HG03066 (cell line): ENCODE measurements at regions not wholly inside any gene's neighbourhood (a gene's known extent, or its start where the extent isn't known, plus 50 kb on each side); places are given as distances from the start of the nearest gene placed in this dataset.
A peak's percentile ranks its signal among the peaks of the same experiment; 100 is the strongest.

ENCODE experiments used
- ATAC-seq: cut with Tn5 transposase; IDR thresholded peaks from one replicate; pipeline ENCODE4 v1.9.1; 2021; ENCODE audit warnings: low read depth; ENCODE audit not compliant: unreplicated experiment

DNA sequence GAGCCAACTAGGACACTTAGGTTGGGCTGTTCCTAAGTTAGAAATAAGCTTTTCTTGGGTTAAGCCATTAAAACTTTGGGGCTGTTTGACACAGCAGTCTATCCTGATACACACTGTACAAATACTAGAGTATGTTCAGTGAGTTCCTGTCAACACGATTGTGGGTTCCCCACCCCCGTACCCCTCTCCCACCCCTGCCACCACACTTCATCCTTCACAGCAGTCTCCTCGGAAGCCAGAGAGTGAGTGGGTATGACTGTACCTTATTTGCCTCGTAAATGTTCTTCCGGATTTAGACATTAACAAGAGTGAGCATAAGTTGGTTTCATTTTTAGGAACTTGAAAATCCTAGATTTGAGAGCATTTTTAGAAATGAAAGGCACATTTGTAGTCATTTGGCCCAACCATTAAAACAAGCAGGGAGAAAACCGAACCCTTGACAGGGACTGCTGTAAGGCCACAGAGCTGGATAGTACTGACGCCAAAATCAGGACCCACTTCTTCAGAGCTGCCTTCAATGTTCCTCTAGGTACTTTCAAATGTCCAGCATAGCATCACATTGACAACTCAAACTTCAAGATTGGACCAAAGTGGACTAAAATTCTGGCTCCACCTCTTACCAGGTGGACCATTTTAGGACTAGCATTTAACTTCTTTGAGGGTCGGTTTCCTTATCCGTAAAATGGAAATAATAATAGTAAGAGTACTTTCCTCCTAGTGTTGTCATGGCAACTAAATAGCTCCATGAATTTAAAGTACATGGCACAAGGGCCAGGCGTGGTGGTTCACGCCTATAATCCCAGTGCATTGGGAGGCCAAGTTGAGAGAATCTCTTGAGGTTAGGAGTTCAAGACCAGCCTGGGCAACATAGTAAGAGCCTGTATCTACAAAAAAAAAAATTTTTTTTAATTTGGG, 166.3 kb upstream of the SERTAD2 start:
- peak; percentile 92 for ATAC-seq

- ATAC-seq: no peak
Observed at GRCh38 chr2:64820901-64821300, 167.2 kb upstream of the SERTAD2 start.

GRCh38 chr2:64823794-64824193, 165.4 kb upstream of the SLC1A4 start:
- no peak for ATAC-seq

DNA sequence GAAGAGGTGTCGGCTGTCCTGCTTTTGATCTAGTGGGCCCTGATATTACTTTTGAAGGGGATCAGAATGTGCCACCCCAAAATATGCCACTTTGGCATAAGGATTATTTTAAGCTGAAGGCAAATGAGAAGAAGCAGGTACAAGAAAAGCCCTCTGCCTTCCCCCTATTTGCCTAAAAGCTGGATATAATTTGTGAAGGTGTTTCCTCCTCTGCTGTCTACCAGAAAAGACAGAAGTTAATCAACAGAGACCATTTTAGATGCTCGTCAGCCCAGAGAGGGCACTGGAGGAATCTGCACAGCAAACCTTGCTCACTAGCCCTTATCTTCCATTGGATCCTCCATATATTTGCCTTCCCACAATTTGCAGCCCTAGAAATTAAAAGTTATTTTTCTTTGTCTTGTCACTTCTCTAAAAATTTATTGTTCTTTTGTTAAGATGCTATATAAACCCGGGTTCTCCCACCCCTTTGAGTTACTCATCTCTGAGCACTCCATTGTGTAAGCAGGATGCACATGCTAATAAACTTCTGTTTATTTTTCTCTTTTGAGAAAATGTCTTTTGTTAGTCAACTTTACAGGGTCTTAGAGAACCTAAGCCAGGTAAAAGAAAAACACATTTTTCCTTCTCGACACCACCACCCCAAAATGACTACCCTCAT, 163.2 kb upstream of the SLC1A4 start:
- no peak for ATAC-seq

GRCh38 chr2:64826703-64827102, 162.5 kb upstream of the SLC1A4 start:
- ATAC-seq: no peak

DNA sequence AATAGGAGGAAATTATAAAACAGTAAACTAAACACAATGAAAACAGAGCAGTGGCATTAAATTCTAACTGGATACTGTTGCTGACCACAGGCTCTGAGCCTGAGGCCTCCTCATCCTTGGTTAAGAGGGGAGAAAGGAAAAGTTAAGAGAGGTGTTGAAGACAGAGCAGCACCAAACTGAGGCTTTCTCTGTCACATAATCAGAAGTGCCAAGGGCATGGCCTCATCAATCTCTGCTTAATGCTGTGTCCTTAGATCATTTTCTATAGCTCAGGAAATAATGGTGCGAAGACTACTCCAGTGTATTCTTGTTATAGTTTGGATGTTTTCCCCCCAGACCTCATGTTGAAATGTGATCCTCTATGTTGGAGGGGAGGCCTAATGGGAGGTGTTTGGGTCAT, 160.9 kb upstream of the SLC1A4 start:
- no peak for ATAC-seq

DNA sequence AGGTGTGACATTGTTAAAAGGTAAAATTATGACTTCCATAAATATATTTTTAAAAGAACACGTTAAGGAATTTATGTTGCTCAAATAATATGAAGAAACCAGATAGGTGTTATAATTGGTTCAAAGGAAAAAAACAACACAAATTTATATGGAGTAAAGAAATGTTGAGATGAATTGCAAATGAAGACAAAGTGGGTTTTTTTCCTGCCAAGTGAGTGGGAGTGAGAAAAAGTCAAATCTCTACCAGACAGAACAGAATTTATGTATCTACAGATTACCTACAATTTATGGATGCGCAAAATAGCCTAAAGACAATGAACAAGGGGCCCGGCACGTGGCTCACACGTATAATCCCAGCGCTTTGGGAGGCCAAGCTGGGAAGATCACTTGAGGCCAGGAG, 159.7 kb upstream of the SLC1A4 start:
- ATAC-seq: no peak

DNA sequence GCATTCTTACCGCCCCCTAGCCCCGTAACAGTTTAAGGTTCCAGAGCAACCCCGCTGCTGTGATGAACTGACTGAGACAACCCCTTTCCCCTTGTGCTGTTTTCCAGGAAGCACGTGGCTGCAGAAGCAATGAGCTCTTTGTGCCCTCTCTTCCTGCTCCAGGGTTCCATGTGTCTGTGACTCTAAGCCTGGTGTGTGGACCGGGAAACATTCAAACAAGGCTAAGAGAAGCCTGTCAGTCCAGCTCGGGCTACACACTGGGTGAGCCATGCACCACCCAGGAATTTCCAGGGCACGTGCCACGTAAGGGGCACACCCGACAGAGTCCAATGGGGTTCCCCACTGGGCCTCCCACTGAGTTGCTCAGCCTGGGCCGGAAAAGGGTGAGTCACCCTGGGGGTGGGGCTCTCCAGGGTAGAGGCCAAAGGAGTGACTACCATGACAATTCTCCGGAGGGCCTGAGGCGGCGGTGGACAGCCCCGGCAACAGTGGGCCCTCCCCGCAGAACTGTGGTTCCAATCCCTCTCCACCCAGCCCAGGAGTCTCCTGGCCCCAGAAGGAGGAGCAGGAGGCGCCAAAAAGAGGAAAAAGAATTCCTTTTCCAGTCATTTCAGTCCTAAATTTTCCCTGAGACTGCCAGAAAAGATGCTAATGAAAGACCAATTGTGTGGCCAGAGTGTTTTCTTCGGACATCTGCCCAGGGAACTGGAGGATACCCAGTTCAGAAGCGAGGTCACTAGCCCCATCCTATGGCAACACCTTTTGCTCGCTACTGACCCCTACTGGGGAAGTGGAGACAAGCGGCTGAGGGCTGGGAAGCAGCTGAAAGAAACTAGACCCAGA, 157.8 kb upstream of the SLC1A4 start:
- peak; percentile 82 for ATAC-seq

- ATAC-seq: no peak
Observed at GRCh38 chr2:64831977-64832328, 157.2 kb upstream of the SLC1A4 start.

DNA sequence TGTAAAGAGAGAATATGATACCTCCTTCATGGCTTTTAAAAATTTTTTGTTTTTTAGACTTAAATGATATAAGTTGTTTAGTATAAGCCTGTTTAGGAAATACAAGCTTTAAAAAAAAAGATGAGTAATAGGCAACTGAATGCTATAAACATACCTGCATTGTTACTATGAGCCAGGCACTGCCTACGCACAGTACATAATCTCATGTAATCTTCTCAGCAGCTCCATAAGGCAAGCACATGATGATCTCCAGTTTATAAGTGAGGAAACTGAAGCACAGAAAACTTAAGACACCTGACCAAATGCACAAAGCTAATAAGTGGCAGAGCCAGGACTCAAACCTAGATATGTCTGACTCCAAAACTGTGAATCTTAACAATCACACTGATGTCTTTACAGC, 156.3 kb upstream of the SLC1A4 start:
- ATAC-seq: no peak

DNA sequence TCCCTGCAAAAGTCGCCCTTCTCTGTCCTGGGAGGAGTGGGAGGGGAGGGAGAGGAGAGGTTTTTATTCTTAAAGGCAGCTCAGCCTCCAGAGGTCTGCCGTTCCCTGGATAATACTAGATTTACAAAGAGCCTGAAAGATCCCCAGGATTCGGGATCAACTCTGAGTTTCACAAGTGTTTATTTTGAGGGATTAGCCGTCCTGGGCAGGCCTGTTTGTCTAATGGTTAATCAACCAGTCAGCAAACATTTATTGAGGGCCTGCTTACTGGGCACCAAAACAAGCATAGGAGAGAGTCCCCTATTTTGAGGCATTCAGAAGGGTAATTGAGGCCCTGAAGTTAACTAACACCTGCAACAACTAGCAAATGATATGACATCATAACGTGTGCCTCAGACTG, 152.6 kb upstream of the SLC1A4 start:
- no peak for ATAC-seq

- no peak for ATAC-seq
Observed at GRCh38 chr2:64837116-64837731, 152.0 kb upstream of the SLC1A4 start.

GRCh38 chr2:64837925-64838641, 151.1 kb upstream of the SLC1A4 start:
- ATAC-seq: no peak

GRCh38 chr2:64838817-64839216, 150.4 kb upstream of the SLC1A4 start:
- ATAC-seq: no peak

GRCh38 chr2:64839844-64840243, 149.4 kb upstream of the SLC1A4 start:
- ATAC-seq: peak; percentile 78

DNA sequence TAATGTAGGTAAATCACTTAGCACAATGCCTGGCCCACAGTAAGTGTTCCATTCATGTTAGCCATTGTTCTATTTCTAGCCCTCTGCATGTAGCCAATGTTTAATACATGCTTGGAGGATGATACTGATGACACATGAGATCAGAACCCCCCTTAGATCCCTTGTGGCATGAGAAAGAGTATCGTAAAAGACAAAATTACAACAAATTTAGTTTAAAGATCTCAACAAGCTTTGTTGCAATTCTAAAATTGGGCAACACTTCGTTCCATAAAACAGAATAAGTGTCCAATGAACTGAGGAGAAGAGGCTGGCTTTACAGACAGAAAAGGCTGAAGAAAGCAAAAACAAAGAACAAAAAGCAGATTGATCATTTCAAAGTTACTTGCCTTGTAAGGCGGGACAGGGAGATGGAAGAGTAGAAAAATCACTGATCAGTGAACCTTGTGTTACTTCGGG, 148.7 kb upstream of the SLC1A4 start:
- no peak for ATAC-seq

- ATAC-seq: no peak
Observed at GRCh38 chr2:64841461-64841860, 147.7 kb upstream of the SLC1A4 start.

GRCh38 chr2:64842030-64842429, 147.2 kb upstream of the SLC1A4 start:
- ATAC-seq: no peak

GRCh38 chr2:64844087-64844486, 145.1 kb upstream of the SLC1A4 start:
- ATAC-seq: no peak

DNA sequence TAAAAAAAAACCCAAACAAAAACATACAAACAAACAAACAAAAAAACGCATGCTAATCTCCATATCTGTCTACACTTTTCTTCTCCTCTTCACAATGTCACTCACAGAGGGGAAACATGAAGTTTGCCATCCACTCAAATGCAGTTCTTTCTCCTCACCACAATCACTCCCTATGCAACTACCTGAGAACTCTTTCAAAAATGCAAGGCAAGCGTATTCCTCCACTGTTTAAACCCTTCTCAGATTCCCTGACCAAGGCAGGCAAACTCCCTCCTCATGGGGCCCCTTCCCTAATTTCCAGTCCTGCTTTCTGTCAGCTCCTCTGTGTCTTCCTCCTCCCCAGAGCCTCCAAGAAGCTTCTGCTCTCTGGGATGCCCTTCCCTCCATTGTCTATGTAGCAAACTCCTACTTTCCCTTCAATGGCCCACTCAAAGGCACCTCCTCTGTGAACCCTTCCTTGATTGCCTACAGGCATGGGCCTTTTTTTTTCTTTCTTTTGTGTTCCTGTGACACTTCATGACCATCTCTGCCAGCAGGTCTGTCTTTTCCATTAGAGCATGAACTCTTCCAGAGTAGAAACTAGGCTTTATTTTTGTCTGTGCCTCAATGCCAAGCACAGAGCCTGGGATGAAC, 143.8 kb upstream of the SLC1A4 start:
- no peak for ATAC-seq
